ENCODE measurements at regions not wholly inside any gene's neighbourhood (a gene's known extent, or its start where the extent isn't known, plus 50 kb on each side); places are given as distances from the start of the nearest gene placed in this dataset.

GRCh38 chr4:161237495-161237894 is 926.3 kb downstream of the FSTL5 start:
- 100% methylated on average over 1 of the region's 4 CpGs for WGBS
- Histone ChIP-seq H3K27me3 (ENCODE audit: insufficient read depth, low read length) (no peaks in the 10 kb centered on the region), H3K4me3 (ENCODE audit: low read length) (no peak overlapping the region), H3K27ac (ENCODE audit: low read depth, low read length) (no peak overlapping the region), H3K9me3 (ENCODE audit: insufficient read depth, low read depth, low read length) (no peaks in the 10 kb centered on the region), H3K36me3 (ENCODE audit: insufficient read depth, low read length) (no peaks in the 10 kb centered on the region), H3K4me1 (ENCODE audit: insufficient read depth, low read length) (no peaks in the 10 kb centered on the region), H3K9ac (ENCODE audit: low read depth, low read length) (no peak overlapping the region)

GRCh38 chr4:161225327-161225726 is 938.5 kb downstream of the FSTL5 start:
- Histone ChIP-seq H3K9me3 (ENCODE audit: insufficient read depth, low read depth, low read length) (peaks cover 27% of the 10 kb centered on the region), H3K27ac (ENCODE audit: low read depth, low read length) (no peak overlapping the region), H3K27me3 (ENCODE audit: insufficient read depth, low read length) (no peaks in the 10 kb centered on the region), H3K36me3 (ENCODE audit: insufficient read depth, low read length) (no peaks in the 10 kb centered on the region), H3K4me1 (ENCODE audit: insufficient read depth, low read length) (no peaks in the 10 kb centered on the region), H3K9ac (ENCODE audit: low read depth, low read length) (no peak overlapping the region), H3K4me3 (ENCODE audit: low read length) (no peak overlapping the region)

GRCh38 chr4:161222889-161223288 is 940.9 kb downstream of the FSTL5 start:
- whole genome bisulfite sequencing, result 94% methylated on average over 1 of the region's 2 CpGs
- no peaks in the 10 kb centered on the region for H3K4me1 ChIP-seq (ENCODE audit: insufficient read depth, low read length)

GRCh38 chr4:161208564-161208963 is 955.2 kb downstream of the FSTL5 start:
- no peak overlapping the region for H3K9ac ChIP-seq (ENCODE audit: low read depth, low read length)
- no peaks in the 10 kb centered on the region for H3K36me3 ChIP-seq (ENCODE audit: insufficient read depth, low read length)
- no peak overlapping the region for H3K4me3 ChIP-seq (ENCODE audit: low read length)
- no peak overlapping the region for H3K27ac ChIP-seq (ENCODE audit: low read depth, low read length)
- WGBS, result 100% methylated on average over 1 of the region's 1 CpG
- H3K27me3 ChIP-seq (ENCODE audit: insufficient read depth, low read length), result no peaks in the 10 kb centered on the region
- no peaks in the 10 kb centered on the region for H3K9me3 ChIP-seq (ENCODE audit: insufficient read depth, low read depth, low read length)
- no peaks in the 10 kb centered on the region for H3K4me1 ChIP-seq (ENCODE audit: insufficient read depth, low read length)

More at GRCh38 chr4:161222889-161223288, 940.9 kb downstream of the FSTL5 start:
- Histone ChIP-seq H3K36me3 (ENCODE audit: insufficient read depth, low read length) (no peaks in the 10 kb centered on the region), H3K4me3 (ENCODE audit: low read length) (no peak overlapping the region), H3K9ac (ENCODE audit: low read depth, low read length) (no peak overlapping the region), H3K27me3 (ENCODE audit: insufficient read depth, low read length) (no peaks in the 10 kb centered on the region), H3K9me3 (ENCODE audit: insufficient read depth, low read depth, low read length) (peaks cover 19% of the 10 kb centered on the region), H3K27ac (ENCODE audit: low read depth, low read length) (no peak overlapping the region)

GRCh38 chr4:161206528-161207080 is 957.2 kb downstream of the FSTL5 start:
- Histone ChIP-seq H3K27me3 (ENCODE audit: insufficient read depth, low read length) (no peaks in the 10 kb centered on the region), H3K9ac (ENCODE audit: low read depth, low read length) (no peak overlapping the region), H3K27ac (ENCODE audit: low read depth, low read length) (no peak overlapping the region), H3K36me3 (ENCODE audit: insufficient read depth, low read length) (no peaks in the 10 kb centered on the region), H3K4me3 (ENCODE audit: low read length) (no peak overlapping the region), H3K9me3 (ENCODE audit: insufficient read depth, low read depth, low read length) (no peaks in the 10 kb centered on the region), H3K4me1 (ENCODE audit: insufficient read depth, low read length) (peaks cover 2% of the 10 kb centered on the region; the same call in 1 of the 2 replicates)
- WGBS, result 99% methylated on average over 2 of the region's 2 CpGs

GRCh38 chr4:161203865-161204264 is 959.9 kb downstream of the FSTL5 start:
- Histone ChIP-seq H3K27me3 (ENCODE audit: insufficient read depth, low read length) (no peaks in the 10 kb centered on the region), H3K9ac (ENCODE audit: low read depth, low read length) (no peak overlapping the region), H3K4me3 (ENCODE audit: low read length) (no peak overlapping the region), H3K27ac (ENCODE audit: low read depth, low read length) (no peak overlapping the region), H3K4me1 (ENCODE audit: insufficient read depth, low read length) (peaks cover 6% of the 10 kb centered on the region; the same call in 1 of the 2 replicates), H3K36me3 (ENCODE audit: insufficient read depth, low read length) (no peaks in the 10 kb centered on the region), H3K9me3 (ENCODE audit: insufficient read depth, low read depth, low read length) (no peaks in the 10 kb centered on the region)
- 94% methylated on average over 3 of the region's 3 CpGs for WGBS

GRCh38 chr4:161197912-161198311 is 965.9 kb downstream of the FSTL5 start:
- H3K9me3 ChIP-seq (ENCODE audit: insufficient read depth, low read depth, low read length), result no peaks in the 10 kb centered on the region
- H3K36me3 ChIP-seq (ENCODE audit: insufficient read depth, low read length), result no peaks in the 10 kb centered on the region
- no peaks in the 10 kb centered on the region for H3K27me3 ChIP-seq (ENCODE audit: insufficient read depth, low read length)
- H3K27ac ChIP-seq (ENCODE audit: low read depth, low read length), result peak overlapping the region; percentile 82
- 50% methylated on average over 2 of the region's 2 CpGs for WGBS
- peaks cover 24% of the 10 kb centered on the region for H3K4me1 ChIP-seq (ENCODE audit: insufficient read depth, low read length)
- no peak overlapping the region for H3K4me3 ChIP-seq (ENCODE audit: low read length)
- H3K9ac ChIP-seq (ENCODE audit: low read depth, low read length), result peak overlapping the region; percentile 9; the same call in 1 of the 2 replicates

GRCh38 chr4:161197474-161197873 is 966.3 kb downstream of the FSTL5 start:
- Histone ChIP-seq H3K27me3 (ENCODE audit: insufficient read depth, low read length) (no peaks in the 10 kb centered on the region), H3K9me3 (ENCODE audit: insufficient read depth, low read depth, low read length) (no peaks in the 10 kb centered on the region), H3K36me3 (ENCODE audit: insufficient read depth, low read length) (no peaks in the 10 kb centered on the region), H3K4me1 (ENCODE audit: insufficient read depth, low read length) (peaks cover 22% of the 10 kb centered on the region), H3K9ac (ENCODE audit: low read depth, low read length) (peak overlapping the region; percentile 9; the same call in 1 of the 2 replicates), H3K27ac (ENCODE audit: low read depth, low read length) (peak overlapping the region; percentile 82), H3K4me3 (ENCODE audit: low read length) (no peak overlapping the region)
- WGBS, result 78% methylated on average over 4 of the region's 4 CpGs

GRCh38 chr4:161189286-161190134 is 974.3 kb downstream of the FSTL5 start:
- Histone ChIP-seq H3K36me3 (ENCODE audit: insufficient read depth, low read length) (no peaks in the 10 kb centered on the region), H3K4me3 (ENCODE audit: low read length) (no peak overlapping the region), H3K27ac (ENCODE audit: low read depth, low read length) (peak overlapping the region; percentile 7; the same call in 1 of the 2 replicates), H3K4me1 (ENCODE audit: insufficient read depth, low read length) (peaks cover 21% of the 10 kb centered on the region), H3K27me3 (ENCODE audit: insufficient read depth, low read length) (no peaks in the 10 kb centered on the region), H3K9ac (ENCODE audit: low read depth, low read length) (no peak overlapping the region), H3K9me3 (ENCODE audit: insufficient read depth, low read depth, low read length) (no peaks in the 10 kb centered on the region)
- whole genome bisulfite sequencing, result 82% methylated on average over 3 of the region's 4 CpGs

GRCh38 chr4:161188578-161188977 is 975.2 kb downstream of the FSTL5 start:
- H3K4me3 ChIP-seq (ENCODE audit: low read length), result no peak overlapping the region
- H3K9ac ChIP-seq (ENCODE audit: low read depth, low read length), result no peak overlapping the region
- H3K36me3 ChIP-seq (ENCODE audit: insufficient read depth, low read length), result no peaks in the 10 kb centered on the region
- no peak overlapping the region for H3K27ac ChIP-seq (ENCODE audit: low read depth, low read length)
- peaks cover 21% of the 10 kb centered on the region for H3K4me1 ChIP-seq (ENCODE audit: insufficient read depth, low read length)
- no peaks in the 10 kb centered on the region for H3K9me3 ChIP-seq (ENCODE audit: insufficient read depth, low read depth, low read length)
- WGBS, result 96% methylated on average over 6 of the region's 6 CpGs
- no peaks in the 10 kb centered on the region for H3K27me3 ChIP-seq (ENCODE audit: insufficient read depth, low read length)

GRCh38 chr4:161187569-161187968 is 976.2 kb downstream of the FSTL5 start:
- Histone ChIP-seq H3K9me3 (ENCODE audit: insufficient read depth, low read depth, low read length) (no peaks in the 10 kb centered on the region), H3K9ac (ENCODE audit: low read depth, low read length) (no peak overlapping the region), H3K27me3 (ENCODE audit: insufficient read depth, low read length) (no peaks in the 10 kb centered on the region), H3K4me1 (ENCODE audit: insufficient read depth, low read length) (peaks cover 21% of the 10 kb centered on the region), H3K36me3 (ENCODE audit: insufficient read depth, low read length) (no peaks in the 10 kb centered on the region), H3K27ac (ENCODE audit: low read depth, low read length) (no peak overlapping the region), H3K4me3 (ENCODE audit: low read length) (no peak overlapping the region)
- no CpG with 5 or more reads among the region's 1 CpG for WGBS
